ENCODE measurements at regions not wholly inside any gene's neighbourhood (a gene's known extent, or its start where the extent isn't known, plus 50 kb on each side); places are given as distances from the start of the nearest gene placed in this dataset.

DNA sequence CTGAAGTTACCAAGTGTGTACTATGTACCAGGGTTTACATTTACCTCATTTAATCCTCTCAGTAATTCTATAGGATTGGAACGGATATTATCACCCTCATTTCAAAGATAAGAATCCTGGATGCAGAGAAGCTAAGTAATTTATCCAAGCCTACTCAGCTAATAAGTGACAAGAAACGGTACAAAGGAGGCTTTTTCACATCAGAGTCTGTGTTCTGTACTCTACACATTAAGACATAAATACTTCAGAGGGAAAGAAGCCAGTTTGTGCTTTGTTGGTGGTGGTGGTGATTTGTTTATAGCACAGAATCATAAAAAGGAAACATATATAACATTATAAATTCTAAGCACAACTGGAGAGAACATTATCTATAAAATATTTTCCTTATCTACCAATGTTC is 88.3 kb upstream of the HMGCLL1 start:
- Histone ChIP-seq H3K4me3 (IDR thresholded peaks at IDR 0.05; ENCODE audit: insufficient read depth, low read depth, low read length) (no peak overlapping the region), H2AFZ (ENCODE audit: low read depth) (no peak overlapping the region), H3K79me2 (ENCODE audit: insufficient read depth, low read depth) (no peaks in the 10 kb centered on the region), H3K9ac (no peak overlapping the region), H3K36me3 (ENCODE audit: insufficient read depth) (no peaks in the 10 kb centered on the region), H3K4me1 (ENCODE audit: low read depth, poor library complexity, severe bottlenecking) (no peaks in the 10 kb centered on the region), H3K27ac (no peak overlapping the region), H3K27me3 (ENCODE audit: insufficient read depth, low read depth) (no peaks in the 10 kb centered on the region), H3K4me2 (no peak overlapping the region), H4K20me1 (ENCODE audit: insufficient read depth) (no peaks in the 10 kb centered on the region)
- TF ChIP-seq, protein P1, sequence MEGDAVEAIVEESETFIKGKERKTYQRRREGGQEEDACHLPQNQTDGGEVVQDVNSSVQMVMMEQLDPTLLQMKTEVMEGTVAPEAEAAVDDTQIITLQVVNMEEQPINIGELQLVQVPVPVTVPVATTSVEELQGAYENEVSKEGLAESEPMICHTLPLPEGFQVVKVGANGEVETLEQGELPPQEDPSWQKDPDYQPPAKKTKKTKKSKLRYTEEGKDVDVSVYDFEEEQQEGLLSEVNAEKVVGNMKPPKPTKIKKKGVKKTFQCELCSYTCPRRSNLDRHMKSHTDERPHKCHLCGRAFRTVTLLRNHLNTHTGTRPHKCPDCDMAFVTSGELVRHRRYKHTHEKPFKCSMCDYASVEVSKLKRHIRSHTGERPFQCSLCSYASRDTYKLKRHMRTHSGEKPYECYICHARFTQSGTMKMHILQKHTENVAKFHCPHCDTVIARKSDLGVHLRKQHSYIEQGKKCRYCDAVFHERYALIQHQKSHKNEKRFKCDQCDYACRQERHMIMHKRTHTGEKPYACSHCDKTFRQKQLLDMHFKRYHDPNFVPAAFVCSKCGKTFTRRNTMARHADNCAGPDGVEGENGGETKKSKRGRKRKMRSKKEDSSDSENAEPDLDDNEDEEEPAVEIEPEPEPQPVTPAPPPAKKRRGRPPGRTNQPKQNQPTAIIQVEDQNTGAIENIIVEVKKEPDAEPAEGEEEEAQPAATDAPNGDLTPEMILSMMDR (conservative IDR thresholded peaks at IDR 0.05; ENCODE audit: low read depth, low read length): no peak

DNA sequence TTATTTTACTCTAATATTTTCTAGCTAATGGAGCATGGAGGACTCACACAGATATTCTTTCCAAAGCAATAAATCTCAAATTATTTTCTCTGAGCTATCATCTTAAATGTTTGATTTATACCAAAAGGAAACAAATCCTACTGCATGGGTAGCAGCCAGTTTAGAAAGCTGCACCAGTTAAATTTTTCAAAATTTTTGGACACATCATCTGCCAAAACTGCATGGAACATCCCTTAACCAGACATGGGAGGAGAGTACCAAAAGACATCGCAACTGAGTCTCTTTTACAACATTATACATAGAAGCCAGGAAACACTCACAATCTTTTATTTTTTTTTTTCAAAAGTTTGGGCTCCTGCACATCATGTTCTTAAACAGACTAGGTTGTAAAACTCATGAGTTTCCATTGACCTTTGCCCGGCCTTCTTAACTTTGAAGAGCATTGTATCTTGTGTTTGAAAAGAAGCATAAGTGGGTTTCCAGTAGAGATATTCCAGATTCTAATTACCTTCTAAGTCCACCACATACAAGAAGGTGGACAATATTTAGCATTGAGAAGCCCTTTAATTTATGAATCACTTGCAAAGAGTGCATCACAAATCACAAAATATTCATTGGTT is 87.7 kb upstream of the HMGCLL1 start:
- no peaks in the 10 kb centered on the region for H3K36me3 ChIP-seq (ENCODE audit: insufficient read depth)
- no peaks in the 10 kb centered on the region for H4K20me1 ChIP-seq (ENCODE audit: insufficient read depth)
- no peaks in the 10 kb centered on the region for H3K4me1 ChIP-seq (ENCODE audit: low read depth, poor library complexity, severe bottlenecking)
- no peak overlapping the region for H2AFZ ChIP-seq (ENCODE audit: low read depth)
- H3K4me2 ChIP-seq: no peak overlapping the region
- TF ChIP-seq, protein P1 (conservative IDR thresholded peaks at IDR 0.05; ENCODE audit: low read depth, low read length): no peak
- H3K4me3 ChIP-seq (IDR thresholded peaks at IDR 0.05; ENCODE audit: insufficient read depth, low read depth, low read length): no peak overlapping the region
- no peak overlapping the region for H3K27ac ChIP-seq
- no peak overlapping the region for H3K9ac ChIP-seq
- H3K79me2 ChIP-seq (ENCODE audit: insufficient read depth, low read depth): no peaks in the 10 kb centered on the region
- no peaks in the 10 kb centered on the region for H3K27me3 ChIP-seq (ENCODE audit: insufficient read depth, low read depth)

DNA sequence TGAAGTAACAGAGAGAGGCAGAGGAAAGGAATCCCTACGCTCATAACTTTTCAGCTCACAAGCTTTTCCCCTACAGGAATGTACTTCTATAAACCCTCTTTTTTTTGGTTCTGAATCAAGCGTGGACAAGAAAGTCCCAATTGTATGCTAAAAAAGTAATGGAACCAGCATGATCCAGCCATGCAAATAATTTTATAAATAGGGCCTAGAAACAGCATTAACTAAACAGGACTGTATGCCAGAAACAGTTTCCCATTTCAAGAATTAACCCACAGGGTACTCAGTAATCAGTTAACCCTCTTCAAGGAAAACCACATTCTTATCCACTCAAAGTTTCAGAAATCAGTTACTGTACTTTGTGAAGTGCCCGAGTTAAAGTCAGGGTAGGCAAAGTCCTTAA is 87.0 kb upstream of the HMGCLL1 start:
- Histone ChIP-seq H3K4me3 (IDR thresholded peaks at IDR 0.05; ENCODE audit: insufficient read depth, low read depth, low read length) (no peak overlapping the region), H3K4me2 (no peak overlapping the region), H3K27ac (no peak overlapping the region), H3K9ac (no peak overlapping the region), H3K27me3 (ENCODE audit: insufficient read depth, low read depth) (no peaks in the 10 kb centered on the region), H2AFZ (ENCODE audit: low read depth) (no peak overlapping the region), H3K4me1 (ENCODE audit: low read depth, poor library complexity, severe bottlenecking) (no peaks in the 10 kb centered on the region), H3K79me2 (ENCODE audit: insufficient read depth, low read depth) (no peaks in the 10 kb centered on the region), H3K36me3 (ENCODE audit: insufficient read depth) (no peaks in the 10 kb centered on the region), H4K20me1 (ENCODE audit: insufficient read depth) (no peaks in the 10 kb centered on the region)
- TF ChIP-seq, protein P1 (conservative IDR thresholded peaks at IDR 0.05; ENCODE audit: low read depth, low read length): no peak

DNA sequence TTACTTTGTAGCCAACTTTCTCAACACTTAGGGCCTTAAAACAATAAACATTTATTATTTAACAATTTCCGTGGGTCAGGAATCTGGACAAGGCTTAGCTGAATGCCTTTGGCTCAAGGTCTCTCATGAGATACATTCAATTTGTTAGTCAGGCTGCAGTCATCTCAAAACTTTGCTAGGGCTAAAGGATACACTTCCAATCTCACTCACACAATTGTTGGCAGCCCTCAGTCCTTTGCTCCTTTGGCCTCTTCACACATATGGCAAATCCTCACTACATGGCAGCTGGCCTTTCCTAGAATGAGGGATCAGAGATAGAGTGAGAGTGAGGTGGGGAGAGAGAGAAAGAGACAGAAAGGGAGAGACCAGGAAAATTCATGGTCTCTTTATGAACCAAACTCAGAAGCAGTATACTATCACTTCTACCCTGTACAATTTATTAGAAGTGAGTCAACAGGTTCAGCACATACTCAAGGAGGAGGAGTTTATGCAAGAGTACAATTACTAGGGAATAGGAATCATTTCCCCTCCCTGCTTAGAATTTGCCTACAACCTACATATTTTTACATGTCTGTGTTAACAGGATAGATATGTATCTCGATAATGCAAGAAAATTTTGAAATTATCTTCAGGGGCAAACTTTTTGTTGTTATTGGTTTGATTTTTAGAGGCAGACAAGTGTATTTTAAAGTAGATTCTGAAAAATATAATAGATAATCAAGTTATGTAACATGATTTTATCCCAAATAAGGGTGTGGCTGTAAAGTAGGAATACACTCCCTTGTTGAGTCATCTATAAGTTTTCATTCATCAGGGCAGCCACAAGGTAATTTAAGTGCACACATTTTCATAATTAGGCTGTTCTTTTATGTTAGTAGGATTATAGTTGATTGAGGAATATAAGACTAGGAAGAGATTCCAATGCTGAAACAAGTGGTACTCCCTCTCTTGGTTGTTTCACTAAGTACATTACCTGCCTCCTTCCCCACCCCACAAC is 85.9 kb upstream of the HMGCLL1 start:
- H3K27me3 ChIP-seq (ENCODE audit: insufficient read depth, low read depth): no peaks in the 10 kb centered on the region
- H3K4me2 ChIP-seq: no peak overlapping the region
- H3K4me1 ChIP-seq (ENCODE audit: low read depth, poor library complexity, severe bottlenecking): no peaks in the 10 kb centered on the region
- H3K4me3 ChIP-seq (IDR thresholded peaks at IDR 0.05; ENCODE audit: insufficient read depth, low read depth, low read length): no peak overlapping the region
- no peak overlapping the region for H3K9ac ChIP-seq
- no peaks in the 10 kb centered on the region for H3K79me2 ChIP-seq (ENCODE audit: insufficient read depth, low read depth)
- no peak overlapping the region for H2AFZ ChIP-seq (ENCODE audit: low read depth)
- TF ChIP-seq, protein P1 (conservative IDR thresholded peaks at IDR 0.05; ENCODE audit: low read depth, low read length): no peak
- no peaks in the 10 kb centered on the region for H3K36me3 ChIP-seq (ENCODE audit: insufficient read depth)
- H3K27ac ChIP-seq: no peak overlapping the region
- H4K20me1 ChIP-seq (ENCODE audit: insufficient read depth): no peaks in the 10 kb centered on the region
